ENCODE measurements at regions not wholly inside any gene's neighbourhood (a gene's known extent, or its start where the extent isn't known, plus 50 kb on each side); places are given as distances from the start of the nearest gene placed in this dataset.

- no peak for DNase-seq
Measured at GRCh38 chr19:30722186-30722585, 350.0 kb downstream of the ZNF536 start.

GRCh38 chr19:30719999-30720345, 347.8 kb downstream of the ZNF536 start:
- DNase-seq = no peak

- DNase-seq = no peak
Measured at GRCh38 chr19:30719189-30719998, 347.2 kb downstream of the ZNF536 start.

- DNase-seq = no peak
Measured at GRCh38 chr19:30718707-30719106, 346.5 kb downstream of the ZNF536 start.

- no peak for DNase-seq
Measured at GRCh38 chr19:30718014-30718413, 345.8 kb downstream of the ZNF536 start.

- DNase-seq = no peak
Measured at GRCh38 chr19:30717381-30717780, 345.2 kb downstream of the ZNF536 start.

GRCh38 chr19:30712431-30713337, 340.5 kb downstream of the ZNF536 start:
- DNase-seq = no peak

GRCh38 chr19:30711826-30712225, 339.6 kb downstream of the ZNF536 start:
- no peak for DNase-seq

- DNase-seq = no peak
Measured at GRCh38 chr19:30711296-30711695, 339.1 kb downstream of the ZNF536 start.

GRCh38 chr19:30710721-30711120, 338.5 kb downstream of the ZNF536 start:
- no peak for DNase-seq

GRCh38 chr19:30708416-30709178, 336.4 kb downstream of the ZNF536 start:
- no peak for DNase-seq

- DNase-seq = no peak
Measured at GRCh38 chr19:30704771-30705330, 332.7 kb downstream of the ZNF536 start.

GRCh38 chr19:30703645-30704044, 331.5 kb downstream of the ZNF536 start:
- no peak for DNase-seq

- DNase-seq = no peak
Measured at GRCh38 chr19:30701178-30701577, 329.0 kb downstream of the ZNF536 start.

GRCh38 chr19:30699871-30700280, 327.7 kb downstream of the ZNF536 start:
- DNase-seq = no peak

GRCh38 chr19:30696514-30696913, 324.3 kb downstream of the ZNF536 start:
- no peak for DNase-seq

- no peak for DNase-seq
Measured at GRCh38 chr19:30695171-30695875, 323.1 kb downstream of the ZNF536 start.

GRCh38 chr19:30694156-30694755, 322.1 kb downstream of the ZNF536 start:
- no peak for DNase-seq

GRCh38 chr19:30692879-30693503, 320.8 kb downstream of the ZNF536 start:
- no peak for DNase-seq

- DNase-seq = no peak
Measured at GRCh38 chr19:30692181-30692811, 320.1 kb downstream of the ZNF536 start.

- no peak for DNase-seq
Measured at GRCh38 chr19:30691819-30692166, 319.6 kb downstream of the ZNF536 start.
